Fibroblast of upper back skin (primary cell): ENCODE measurements at regions not wholly inside any gene's neighbourhood (a gene's known extent, or its start where the extent isn't known, plus 50 kb on each side); places are given as distances from the start of the nearest gene placed in this dataset.

Experiments
- DNase-seq: peaks from one replicate; pipeline ENCODE4 v3.0.0-alpha.2; 2013

DNA sequence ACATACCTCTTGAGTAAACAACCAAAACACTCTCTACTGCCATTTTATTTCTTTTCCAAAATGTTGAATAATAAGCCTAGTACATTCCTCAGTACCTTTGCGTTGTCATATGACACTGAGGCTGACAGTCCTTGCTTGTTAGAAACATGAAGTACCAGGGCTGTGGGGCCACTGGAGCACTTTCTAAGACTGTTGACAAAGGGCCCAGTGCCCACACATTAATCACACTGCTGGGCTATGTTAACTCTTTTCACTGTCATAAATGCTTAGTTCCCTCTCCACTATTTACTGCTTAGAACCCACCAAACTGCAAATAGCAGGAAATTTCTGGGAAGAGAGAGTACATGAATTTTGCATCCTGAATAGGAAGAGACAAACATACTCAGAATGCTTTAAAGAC lies 57.1 kb downstream of the FAM47B start:
- no peak for DNase-seq

DNA sequence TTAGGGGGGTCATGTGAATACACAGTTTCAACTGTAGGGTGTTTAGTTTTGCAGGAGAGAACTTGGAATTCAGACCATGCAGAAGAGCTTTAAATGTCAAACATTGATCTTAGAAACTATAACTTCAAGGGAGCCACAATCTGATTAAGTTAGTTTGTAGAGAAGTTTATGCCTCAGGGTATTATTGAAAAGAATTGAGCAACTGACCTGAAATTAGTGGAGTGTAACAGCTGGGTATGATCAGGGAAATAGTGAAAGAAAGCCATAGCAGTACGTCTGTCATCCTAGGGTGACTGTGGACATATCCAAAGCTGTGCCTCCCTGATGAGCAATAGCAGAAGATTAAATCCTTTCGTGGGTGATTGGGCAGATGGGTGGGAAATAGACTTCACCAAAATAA lies 63.8 kb downstream of the FAM47B start:
- DNase-seq = no peak

GRCh38 chrX:35015621-35016020 lies 73.0 kb downstream of the FAM47B start:
- DNase-seq = no peak

DNA sequence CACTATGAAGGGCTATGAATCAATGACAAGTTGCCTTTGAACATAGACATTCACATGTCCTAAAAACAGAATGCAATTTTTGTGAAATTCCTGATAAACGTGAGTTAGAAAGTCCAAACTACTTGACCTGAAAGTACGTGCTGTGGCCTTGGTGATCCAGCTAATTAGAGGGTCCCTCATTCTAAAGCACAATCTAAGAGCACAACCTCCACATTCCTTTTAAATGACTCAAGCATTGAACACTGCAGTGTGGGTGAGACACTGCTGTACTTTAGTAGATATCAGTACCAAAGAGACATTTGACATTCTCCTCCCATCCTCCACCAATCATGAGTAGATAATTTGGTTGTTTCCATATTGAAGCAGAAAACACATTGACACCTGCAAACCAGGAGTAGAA lies 73.5 kb downstream of the FAM47B start:
- DNase-seq = no peak

- no peak for DNase-seq
Measured at GRCh38 chrX:35017284-35017683, 74.7 kb downstream of the FAM47B start.

DNA sequence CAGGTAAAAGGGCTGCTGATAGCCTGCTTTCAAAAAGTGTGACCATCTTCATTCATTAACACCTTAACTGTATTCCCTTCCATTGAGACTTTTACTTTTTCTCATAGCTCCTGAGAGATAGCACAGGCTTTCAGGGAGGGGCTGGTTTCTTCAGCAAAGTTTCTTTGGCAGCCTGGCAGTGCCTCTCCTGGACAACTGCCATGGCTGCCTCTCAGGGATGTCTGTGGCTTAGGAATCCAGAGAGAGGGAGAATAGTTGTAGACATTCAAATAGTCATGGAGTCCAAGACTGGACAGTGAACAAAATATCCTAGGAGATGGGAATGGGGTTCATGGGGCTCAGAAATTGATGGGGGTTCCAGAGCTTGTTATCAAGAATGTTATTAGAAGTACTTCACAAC lies 81.1 kb downstream of the FAM47B start:
- no peak for DNase-seq

- no peak for DNase-seq
Measured at GRCh38 chrX:35025820-35026219, 83.2 kb downstream of the FAM47B start.

- DNase-seq = peak; percentile 26
Measured at GRCh38 chrX:35040871-35041270, 98.3 kb downstream of the FAM47B start.

GRCh38 chrX:35046660-35047296 lies 104.2 kb downstream of the FAM47B start:
- DNase-seq = no peak

DNA sequence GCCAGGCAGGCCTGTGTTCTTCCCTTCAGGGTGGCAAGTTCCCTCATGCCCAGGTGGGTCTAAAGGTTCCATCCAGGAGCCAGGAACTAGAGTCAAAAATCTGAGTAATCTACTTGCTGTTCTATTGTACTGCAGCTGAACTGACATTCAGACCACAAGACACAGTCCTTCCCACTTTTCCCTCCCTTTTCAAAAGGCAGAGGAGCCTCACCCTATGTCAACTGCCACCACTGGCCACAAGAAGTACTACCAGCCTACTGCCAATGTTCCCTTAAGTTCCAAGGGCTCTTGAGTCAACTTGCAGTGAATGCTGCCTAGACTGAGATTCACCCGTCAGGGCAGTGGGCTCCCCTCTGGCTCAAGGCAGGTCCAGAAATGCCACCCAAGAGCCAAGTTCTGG lies 133.5 kb downstream of the FAM47B start:
- DNase-seq = no peak

DNA sequence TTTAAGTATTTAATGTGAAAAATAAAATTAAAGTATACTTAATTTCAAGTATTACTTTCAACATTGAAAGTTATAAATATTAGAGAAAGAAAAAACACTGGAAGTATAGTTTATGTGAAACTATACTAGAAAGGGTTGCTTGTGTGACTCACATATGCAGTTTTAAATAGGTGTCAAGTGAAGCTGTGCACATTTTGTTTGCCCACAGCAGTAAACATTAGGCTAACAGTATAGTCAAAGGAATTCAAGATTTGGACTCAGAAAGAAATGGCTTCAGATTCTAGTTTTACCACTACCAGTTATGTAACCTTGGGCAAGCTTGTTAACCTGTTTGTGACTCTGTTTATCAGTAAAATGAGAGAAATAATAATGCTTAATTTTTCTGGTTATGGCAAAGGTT lies 148.2 kb downstream of the FAM47B start:
- no peak for DNase-seq

DNA sequence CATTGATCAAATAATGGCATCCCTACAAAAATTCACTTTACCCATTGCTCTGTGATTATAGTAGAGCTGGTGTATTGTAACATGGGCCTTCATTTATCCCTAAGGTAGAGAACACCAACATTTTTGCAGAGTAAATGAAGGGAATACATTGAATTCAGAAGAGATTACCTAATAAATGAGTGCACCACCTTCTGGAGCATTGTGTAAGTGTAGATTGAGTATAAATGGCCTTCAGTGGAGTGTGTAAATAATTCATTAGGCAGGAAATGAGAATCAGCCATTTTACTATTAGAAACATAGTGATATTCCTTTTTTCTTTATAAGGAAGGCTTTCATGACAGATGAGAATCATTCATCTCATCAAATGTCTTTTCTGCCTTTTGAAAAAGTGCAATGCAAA lies 155.8 kb downstream of the FAM47B start:
- peak; percentile 0 for DNase-seq

DNA sequence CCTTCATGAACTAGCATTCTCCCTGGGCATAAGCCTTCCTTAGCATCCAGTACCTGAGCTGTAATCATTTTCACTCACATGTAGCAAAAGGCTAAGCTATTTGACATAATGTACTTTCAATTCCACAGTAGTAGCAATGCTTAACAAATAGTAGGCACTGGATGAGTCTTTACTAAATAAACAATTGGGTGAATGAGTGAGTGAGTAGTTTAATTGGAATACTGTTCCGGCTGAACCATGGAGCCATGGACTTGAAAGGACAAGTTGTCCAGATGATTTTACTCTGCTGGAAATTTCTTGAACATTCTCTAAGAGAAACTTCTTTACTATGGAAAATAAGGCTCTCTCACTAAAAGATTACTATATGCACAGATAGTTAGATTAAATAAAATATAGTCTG lies 159.3 kb downstream of the FAM47B start:
- no peak for DNase-seq

- DNase-seq = no peak
Measured at GRCh38 chrX:35104626-35105025, 162.0 kb downstream of the FAM47B start.

DNA sequence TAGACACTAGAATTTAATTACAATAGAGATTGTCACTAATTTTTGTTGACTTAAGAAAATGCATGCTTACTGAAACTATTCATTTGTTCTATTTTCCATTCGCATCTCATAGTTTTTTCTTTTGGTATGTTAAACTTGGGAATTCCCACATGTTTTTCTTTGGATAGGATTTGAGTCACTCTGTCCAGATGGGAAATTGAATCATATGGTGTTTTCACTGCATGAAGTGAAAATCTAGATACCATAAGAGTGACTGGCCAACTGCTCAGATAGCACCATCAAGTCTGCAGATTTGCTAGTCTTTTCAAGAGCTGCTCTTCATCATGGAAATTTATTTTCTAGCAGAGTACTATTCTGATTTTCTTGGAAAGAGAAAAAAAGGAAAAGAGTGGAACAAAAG lies 172.6 kb downstream of the FAM47B start:
- peak; percentile 39 for DNase-seq

- DNase-seq = no peak
Measured at GRCh38 chrX:35122756-35123155, 180.2 kb downstream of the FAM47B start.

DNA sequence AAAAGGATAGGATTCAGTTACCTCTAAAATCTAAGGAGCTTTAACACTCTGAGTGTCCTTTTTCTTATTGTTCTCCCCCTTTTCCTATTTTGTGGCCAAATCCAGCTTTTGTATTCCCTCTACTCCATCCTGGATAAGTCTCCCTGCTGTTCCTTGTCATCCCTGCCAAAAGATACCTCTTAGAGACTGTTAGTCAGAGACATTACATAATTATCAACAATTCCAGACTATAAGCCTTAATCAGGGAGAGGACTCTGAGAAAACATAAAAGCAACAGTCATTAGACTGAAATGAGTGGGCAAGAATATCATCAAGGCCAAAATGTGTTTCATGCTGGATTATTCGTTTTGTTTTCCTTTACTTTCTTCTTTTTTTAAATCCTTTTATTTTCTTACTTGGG lies 206.9 kb downstream of the FAM47B start:
- no peak for DNase-seq

DNA sequence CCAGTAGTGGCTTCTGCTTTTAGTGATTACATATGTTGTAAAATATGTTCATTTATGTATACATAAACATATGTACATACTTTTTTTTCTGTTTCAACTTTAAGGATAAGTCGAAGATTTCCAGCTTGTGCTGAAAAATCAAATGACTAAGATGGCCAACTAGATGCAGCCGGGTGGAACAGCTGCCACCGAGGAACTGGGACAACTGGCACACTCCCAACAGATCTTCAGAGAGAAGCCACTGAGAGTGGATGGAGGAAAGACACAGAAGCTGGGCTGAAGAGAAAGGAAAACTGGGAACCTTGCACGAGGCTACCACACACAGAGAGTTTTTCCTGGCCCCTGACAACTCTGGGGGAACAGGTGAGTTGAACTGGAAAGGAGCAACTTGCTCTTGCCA lies 207.5 kb downstream of the FAM47B start:
- no peak for DNase-seq

- no peak for DNase-seq
Measured at GRCh38 chrX:35150642-35151239, 208.1 kb downstream of the FAM47B start.

GRCh38 chrX:35166023-35166422 lies 223.4 kb downstream of the FAM47B start:
- no peak for DNase-seq
